ENCODE measurements at regions not wholly inside any gene's neighbourhood (a gene's known extent, or its start where the extent isn't known, plus 50 kb on each side); places are given as distances from the start of the nearest gene placed in this dataset.
A peak's percentile ranks its signal among the peaks of the same experiment; 100 is the strongest.

GRCh38 chr12:30415777-30416176 is 279.9 kb downstream of the IPO8 start (continued):
- no peak for TF ChIP-seq PATZ1 (tag by site-specific recombination; IDR thresholded peaks at IDR 0.05)
- TF ChIP-seq ZNF175 (tag by site-specific recombination; IDR thresholded peaks at IDR 0.05) = no peak
- no peak for TF ChIP-seq ZNF114 (tag by site-specific recombination; IDR thresholded peaks at IDR 0.05)
- TF ChIP-seq, protein P1, sequence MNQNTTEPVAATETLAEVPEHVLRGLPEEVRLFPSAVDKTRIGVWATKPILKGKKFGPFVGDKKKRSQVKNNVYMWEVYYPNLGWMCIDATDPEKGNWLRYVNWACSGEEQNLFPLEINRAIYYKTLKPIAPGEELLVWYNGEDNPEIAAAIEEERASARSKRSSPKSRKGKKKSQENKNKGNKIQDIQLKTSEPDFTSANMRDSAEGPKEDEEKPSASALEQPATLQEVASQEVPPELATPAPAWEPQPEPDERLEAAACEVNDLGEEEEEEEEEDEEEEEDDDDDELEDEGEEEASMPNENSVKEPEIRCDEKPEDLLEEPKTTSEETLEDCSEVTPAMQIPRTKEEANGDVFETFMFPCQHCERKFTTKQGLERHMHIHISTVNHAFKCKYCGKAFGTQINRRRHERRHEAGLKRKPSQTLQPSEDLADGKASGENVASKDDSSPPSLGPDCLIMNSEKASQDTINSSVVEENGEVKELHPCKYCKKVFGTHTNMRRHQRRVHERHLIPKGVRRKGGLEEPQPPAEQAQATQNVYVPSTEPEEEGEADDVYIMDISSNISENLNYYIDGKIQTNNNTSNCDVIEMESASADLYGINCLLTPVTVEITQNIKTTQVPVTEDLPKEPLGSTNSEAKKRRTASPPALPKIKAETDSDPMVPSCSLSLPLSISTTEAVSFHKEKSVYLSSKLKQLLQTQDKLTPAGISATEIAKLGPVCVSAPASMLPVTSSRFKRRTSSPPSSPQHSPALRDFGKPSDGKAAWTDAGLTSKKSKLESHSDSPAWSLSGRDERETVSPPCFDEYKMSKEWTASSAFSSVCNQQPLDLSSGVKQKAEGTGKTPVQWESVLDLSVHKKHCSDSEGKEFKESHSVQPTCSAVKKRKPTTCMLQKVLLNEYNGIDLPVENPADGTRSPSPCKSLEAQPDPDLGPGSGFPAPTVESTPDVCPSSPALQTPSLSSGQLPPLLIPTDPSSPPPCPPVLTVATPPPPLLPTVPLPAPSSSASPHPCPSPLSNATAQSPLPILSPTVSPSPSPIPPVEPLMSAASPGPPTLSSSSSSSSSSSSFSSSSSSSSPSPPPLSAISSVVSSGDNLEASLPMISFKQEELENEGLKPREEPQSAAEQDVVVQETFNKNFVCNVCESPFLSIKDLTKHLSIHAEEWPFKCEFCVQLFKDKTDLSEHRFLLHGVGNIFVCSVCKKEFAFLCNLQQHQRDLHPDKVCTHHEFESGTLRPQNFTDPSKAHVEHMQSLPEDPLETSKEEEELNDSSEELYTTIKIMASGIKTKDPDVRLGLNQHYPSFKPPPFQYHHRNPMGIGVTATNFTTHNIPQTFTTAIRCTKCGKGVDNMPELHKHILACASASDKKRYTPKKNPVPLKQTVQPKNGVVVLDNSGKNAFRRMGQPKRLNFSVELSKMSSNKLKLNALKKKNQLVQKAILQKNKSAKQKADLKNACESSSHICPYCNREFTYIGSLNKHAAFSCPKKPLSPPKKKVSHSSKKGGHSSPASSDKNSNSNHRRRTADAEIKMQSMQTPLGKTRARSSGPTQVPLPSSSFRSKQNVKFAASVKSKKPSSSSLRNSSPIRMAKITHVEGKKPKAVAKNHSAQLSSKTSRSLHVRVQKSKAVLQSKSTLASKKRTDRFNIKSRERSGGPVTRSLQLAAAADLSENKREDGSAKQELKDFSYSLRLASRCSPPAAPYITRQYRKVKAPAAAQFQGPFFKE (tag by site-specific recombination; IDR thresholded peaks at IDR 0.05; ENCODE audit: borderline replicate concordance) = no peak
- TF ChIP-seq ZNF626 (tag by site-specific recombination; IDR thresholded peaks at IDR 0.05) = no peak
- TF ChIP-seq ZNF529 (tag by site-specific recombination; IDR thresholded peaks at IDR 0.05; ENCODE audit: insufficient replicate concordance) = no peak
- no peak for TF ChIP-seq MYNN (tag by site-specific recombination; IDR thresholded peaks at IDR 0.05; ENCODE audit: borderline replicate concordance)

DNA sequence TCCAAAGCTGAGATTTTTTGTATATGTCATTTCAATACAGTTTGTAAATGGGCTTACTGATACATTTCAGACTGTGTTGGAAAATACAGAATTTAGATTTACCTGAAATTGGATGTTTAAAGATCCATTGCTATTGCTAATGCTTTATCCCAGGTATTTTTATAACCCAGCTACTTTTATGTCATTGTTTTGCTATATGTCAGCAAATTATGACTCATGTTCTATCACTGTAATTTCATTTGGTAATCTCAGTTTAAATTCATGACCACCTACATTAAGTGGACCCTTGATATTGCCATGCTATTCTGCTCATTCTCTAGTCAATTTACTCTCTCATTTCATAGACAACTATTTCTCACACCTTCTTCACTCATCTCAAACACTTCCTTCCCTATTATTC is 281.2 kb downstream of the IPO8 start:
- H3K27ac ChIP-seq (ENCODE audit: extremely low read depth, low read depth, low read length) = no peak overlapping the region
- no peaks in the 10 kb centered on the region for H3K4me1 ChIP-seq (ENCODE audit: control insufficient read depth, insufficient read depth, low read length)
- no peaks in the 10 kb centered on the region for H3K36me3 ChIP-seq (ENCODE audit: control insufficient read depth in 2 of 2, insufficient read depth in 1 of 2, low read length in 2 of 2)
- H3K9me3 ChIP-seq (ENCODE audit: control insufficient read depth, insufficient read depth, low read depth, low read length) = no peaks in the 10 kb centered on the region
- ChIA-PET POLR2A (no interaction called here), CTCF (no interaction called here)
- TF ChIP-seq ZNF140 (tag by site-specific recombination; IDR thresholded peaks at IDR 0.05) (0 out of 2 replicates have a peak, but pooled peaks have one; percentile 9), ZBTB26 (tag by site-specific recombination; optimal IDR thresholded peaks at IDR 0.05) (no peak)
- no peak overlapping the region for H3K4me3 ChIP-seq (ENCODE audit: low read depth, low read length)

GRCh38 chr12:30400349-30400748 is 295.3 kb downstream of the IPO8 start:
- H3K36me3 ChIP-seq (ENCODE audit: control insufficient read depth in 2 of 2, insufficient read depth in 1 of 2, low read length in 2 of 2) = no peaks in the 10 kb centered on the region
- no peak overlapping the region for H3K4me3 ChIP-seq (ENCODE audit: low read depth, low read length)
- no peaks in the 10 kb centered on the region for H3K9me3 ChIP-seq (ENCODE audit: control insufficient read depth, insufficient read depth, low read depth, low read length)
- no peak overlapping the region for H3K27ac ChIP-seq (ENCODE audit: extremely low read depth, low read depth, low read length)
- no peaks in the 10 kb centered on the region for H3K4me1 ChIP-seq (ENCODE audit: control insufficient read depth, insufficient read depth, low read length)
- CTCF ChIA-PET = no interaction called here
- TF ChIP-seq ZNF521 (tag by site-specific recombination; IDR thresholded peaks at IDR 0.05) (no peak), ZNF76 (tag by site-specific recombination; IDR thresholded peaks at IDR 0.05; ENCODE audit: borderline replicate concordance, low read depth) (no peak), ZNF600 (tag by site-specific recombination; IDR thresholded peaks at IDR 0.05) (no peak), ZNF658 (tag by site-specific recombination; IDR thresholded peaks at IDR 0.05) (no peak), ZBTB20 (tag by site-specific recombination; IDR thresholded peaks at IDR 0.05) (no peak), SETDB1 (IDR thresholded peaks at IDR 0.05; ENCODE audit: insufficient read length, low read length) (no peak), ZFP69B (tag by site-specific recombination; IDR thresholded peaks at IDR 0.05) (no peak)
- POLR2A ChIA-PET = no interaction called here

All from HEK293 (cell line).